Hepatic stellate cell (primary cell): ENCODE measurements at regions not wholly inside any gene's neighbourhood (a gene's known extent, or its start where the extent isn't known, plus 50 kb on each side); places are given as distances from the start of the nearest gene placed in this dataset.
"Not testable (repeated sequence)": the region's sequence is repeated elsewhere in the genome, so short reads cannot be mapped to it uniquely, and the experiment has no call there.

Experiments
- DNase-seq: peaks from one replicate; pipeline ENCODE4 v3.0.0; 2011; ENCODE audit warnings: low spot score

DNA sequence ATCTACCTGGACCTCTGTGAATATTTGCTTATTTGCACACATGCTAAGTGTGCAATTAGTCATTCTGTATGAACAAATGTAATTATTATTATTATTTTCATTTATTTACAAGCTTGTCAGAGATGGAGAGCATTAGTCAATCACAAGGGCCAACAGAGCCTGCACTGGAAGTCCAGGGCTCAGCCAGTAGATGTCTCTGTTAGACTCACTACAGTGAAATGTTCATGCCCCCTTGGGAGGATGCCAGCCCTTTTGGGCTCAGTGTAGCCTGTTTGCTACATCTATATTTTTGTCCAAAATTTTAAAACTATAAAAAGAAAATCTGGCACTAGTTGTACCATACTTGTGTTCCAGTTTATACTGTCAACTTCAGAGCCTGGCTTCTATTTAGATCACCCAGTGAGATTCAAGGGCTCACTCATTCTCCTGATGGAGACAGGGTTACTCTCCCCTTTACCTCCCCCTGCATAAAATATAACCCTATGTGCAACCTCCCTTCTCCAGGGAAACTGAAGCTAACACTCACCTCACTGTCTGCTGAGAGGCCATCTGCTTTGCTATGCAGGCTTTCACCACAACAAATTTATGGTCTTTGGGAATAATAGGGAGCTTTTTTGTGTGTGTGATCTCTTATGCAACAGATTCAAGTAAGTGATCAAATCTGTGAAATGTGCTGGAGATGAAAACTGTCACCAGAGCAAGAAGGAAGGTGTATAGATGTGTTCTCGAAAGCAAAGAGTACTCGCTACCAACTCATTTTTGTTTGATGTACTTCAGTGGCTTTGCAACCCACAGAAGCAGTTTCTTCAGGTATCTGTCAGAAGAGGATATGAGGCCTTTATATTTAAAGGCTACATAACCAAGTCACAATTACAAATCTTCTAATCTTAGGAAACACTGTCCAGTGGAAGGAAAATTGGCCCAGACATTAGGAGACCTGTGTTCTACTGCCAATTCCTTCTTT, 99.9 kb upstream of the TLE4 start:
- DNase-seq: peak; percentile 20

DNA sequence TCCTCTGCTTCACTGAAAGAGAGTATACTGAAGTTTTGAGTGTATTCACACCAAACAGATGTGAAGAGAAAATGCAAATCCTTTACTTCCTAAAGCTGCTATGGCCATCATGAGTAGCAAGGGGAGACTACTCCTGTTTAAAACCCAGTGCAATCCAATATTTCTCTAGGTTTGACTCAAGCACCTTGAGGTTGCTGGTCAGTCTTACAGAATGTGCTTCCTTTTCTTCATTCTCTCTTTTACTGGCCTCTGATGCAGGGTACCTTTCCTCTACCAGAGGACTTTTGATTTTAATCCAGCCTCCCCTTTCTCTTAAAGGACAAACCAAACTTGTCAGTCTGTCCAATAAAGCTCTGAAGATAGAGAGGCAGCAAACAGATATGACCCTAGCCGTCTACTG, 98.1 kb upstream of the TLE4 start:
- DNase-seq: no peak

DNA sequence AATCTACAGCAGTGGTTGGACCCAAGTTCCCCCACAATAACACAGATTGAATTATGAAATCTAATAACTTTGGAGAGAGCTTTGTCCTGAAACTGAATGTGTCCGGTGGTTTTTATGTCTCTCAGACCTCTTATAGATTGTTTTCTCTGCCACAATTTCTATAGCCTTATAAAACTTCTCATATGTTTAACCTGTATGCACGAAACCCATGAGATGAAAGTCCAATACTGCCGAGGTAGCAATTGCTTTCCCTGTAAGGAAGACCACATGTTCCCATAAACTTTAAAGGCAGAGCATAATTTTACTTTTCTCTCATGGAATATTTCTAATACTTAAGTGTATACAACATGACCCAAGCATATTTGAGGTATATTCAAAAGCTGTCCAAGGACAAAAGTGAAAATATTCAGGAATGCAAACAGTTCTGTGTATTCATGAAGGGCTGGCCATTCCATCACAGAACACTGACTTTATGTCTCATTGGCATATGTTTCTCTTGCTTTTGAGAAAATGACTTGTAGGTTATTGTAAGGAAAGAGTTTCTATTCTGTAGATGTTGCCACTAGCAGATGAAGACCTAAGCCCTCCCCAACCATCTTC, 94.4 kb upstream of the TLE4 start:
- DNase-seq: peak; percentile 11

- no peak for DNase-seq
Observed at GRCh38 chr9:79477955-79478771, 93.6 kb upstream of the TLE4 start.

GRCh38 chr9:79480639-79481038, 91.1 kb upstream of the TLE4 start:
- no peak for DNase-seq

DNA sequence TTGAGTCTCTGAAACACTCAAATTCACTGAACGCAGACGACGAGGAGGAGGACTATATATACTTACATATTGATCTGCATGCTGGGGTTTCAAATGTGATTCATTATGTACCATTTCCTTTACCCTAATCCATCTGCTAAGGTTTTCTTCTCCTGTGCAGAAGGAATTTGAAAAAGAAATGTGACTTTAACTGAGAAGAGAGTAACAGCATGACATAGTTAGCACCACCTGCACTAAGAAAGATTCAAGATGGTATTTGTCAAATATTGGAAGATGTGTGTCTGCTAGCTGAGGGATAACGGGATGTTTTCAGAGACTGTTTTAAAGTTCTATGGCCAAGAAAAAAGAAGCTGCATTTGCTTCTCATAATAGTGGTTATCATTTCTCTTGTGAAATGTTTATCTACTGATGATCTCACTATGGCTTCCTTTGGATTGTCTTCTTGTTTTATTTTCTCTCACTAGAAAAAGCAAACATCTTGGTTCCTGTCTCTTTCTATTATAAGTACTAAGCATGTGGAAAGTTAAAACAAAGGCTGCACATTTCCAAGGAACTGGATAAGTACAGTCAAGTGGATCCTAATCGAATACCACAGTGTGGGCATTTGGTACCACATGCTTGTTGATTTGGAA, 89.8 kb upstream of the TLE4 start:
- no peak for DNase-seq

DNA sequence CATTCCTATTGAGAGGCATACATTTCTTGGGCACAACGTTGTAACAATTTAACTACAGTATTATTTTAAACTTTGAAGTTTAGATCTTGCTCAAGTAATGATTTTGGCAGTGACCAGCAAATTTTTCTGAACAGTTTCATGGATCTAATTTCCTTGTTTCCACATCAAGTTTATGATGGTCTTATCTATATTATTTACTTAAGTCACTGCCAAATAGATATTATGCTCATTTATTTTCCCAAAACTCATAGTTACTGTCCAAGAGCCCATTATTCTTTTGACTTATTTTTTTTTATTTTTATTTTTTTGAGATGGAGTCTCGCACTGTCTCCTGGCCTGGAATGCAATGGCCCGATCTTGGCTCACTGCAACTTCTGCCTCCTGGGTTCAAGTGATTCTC, 86.5 kb upstream of the TLE4 start:
- DNase-seq: no peak

DNA sequence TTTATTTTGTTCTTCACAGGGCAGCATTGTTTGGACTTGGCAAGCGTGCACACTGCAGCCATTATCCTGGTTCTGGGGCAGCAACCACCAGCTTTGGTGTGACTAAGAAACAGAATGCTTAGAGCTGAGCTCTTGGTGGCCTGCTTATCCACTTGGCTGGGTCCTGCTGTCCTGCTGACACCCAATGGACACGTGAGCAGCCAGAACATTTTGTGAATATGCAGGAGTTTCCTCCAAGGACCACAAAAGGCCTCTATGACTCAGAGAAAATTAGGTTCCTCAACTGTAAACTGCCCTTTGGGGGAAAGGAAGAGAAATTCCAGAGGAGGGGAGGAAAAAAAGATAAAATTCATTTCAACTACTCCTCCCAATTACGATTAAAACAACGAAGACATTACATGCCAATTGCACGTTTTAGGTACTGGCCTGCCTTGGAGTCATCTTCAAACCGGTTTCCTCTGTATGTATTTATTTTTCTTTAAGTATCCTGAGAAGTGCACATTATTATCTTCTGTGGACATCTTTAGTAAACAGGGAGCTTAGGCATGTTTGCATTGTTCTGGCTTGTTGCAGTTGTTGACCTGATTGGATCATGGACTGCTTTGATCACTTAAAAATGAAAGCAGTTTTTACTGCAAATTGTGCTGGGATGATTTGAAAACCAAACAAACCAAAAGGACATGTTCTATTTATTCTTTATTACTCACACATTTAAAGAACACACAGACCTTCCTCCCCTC, 82.3 kb upstream of the TLE4 start:
- DNase-seq: peak; percentile 38

DNA sequence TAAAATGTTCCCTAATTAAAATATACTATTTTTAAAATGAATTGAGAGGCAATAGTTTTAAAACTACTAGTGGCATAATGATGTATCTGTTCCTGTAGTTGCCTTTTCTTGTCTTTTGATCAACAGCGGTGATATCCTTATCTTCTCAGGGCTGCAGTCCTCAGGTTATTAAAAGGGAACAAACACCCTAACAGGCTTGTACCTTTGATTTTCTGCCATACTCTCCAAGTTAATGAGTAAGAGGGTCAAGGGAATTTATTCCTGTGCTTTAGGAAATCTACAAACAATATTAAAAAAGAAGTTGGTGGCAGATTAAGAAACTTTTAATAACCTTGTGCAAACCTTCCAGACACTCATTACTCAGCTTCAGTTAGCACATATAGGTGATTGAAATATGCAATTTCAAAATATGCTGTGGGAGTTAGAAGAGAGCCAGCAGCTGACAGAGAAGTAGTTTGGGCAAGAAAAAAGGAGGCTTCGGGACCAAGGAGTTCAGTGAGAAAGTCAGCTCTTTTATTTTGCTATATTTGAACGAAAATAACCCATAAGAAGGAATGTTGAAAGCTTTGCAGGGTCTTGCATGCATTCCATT, 81.0 kb upstream of the TLE4 start:
- DNase-seq: no peak

- no peak for DNase-seq
Observed at GRCh38 chr9:79492092-79493009, 79.4 kb upstream of the TLE4 start.

GRCh38 chr9:79500196-79500864, 71.4 kb upstream of the TLE4 start:
- DNase-seq: not testable (repeated sequence)

DNA sequence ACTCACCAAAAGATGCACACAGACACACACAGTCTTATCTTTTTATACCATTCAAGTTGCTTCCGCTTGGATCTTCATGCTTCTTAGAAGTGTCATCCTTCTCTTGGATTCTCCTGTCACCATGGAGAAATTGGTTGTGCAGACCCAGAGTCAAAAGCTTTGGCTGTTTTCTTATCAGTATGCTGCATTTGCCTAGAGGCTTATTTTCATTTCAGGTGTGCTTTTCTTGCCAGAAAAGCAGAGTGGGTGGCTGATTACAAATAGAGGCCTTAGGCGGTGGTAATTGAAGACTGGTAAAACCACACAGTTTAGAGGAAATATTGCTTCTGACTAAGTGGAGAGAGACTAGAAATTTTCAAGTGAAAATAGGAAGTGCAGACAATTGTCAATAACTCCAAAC, 70.2 kb upstream of the TLE4 start:
- no peak for DNase-seq

- DNase-seq: no peak
Observed at GRCh38 chr9:79507801-79508200, 64.0 kb upstream of the TLE4 start.

DNA sequence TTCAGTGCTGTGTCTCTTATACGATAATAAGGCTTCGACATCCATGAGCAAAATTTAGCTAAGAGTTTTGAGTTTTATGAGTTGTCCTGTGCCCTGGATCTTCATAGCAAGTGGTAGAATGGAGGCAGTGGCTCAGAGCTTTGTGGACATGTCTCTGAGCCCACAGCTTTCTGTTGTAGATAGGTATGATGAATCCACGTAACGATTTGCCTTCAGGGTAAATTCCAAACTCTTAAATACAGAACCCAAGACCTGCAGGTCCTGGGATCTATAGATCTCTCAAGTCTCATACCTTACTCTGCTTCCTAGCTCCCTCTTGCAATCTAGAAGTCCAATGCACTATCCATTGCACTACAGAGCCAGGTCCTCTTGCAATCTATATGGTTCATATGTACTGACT, 59.5 kb upstream of the TLE4 start:
- no peak for DNase-seq
